ENCODE measurements at regions not wholly inside any gene's neighbourhood (a gene's known extent, or its start where the extent isn't known, plus 50 kb on each side); places are given as distances from the start of the nearest gene placed in this dataset.

DNA sequence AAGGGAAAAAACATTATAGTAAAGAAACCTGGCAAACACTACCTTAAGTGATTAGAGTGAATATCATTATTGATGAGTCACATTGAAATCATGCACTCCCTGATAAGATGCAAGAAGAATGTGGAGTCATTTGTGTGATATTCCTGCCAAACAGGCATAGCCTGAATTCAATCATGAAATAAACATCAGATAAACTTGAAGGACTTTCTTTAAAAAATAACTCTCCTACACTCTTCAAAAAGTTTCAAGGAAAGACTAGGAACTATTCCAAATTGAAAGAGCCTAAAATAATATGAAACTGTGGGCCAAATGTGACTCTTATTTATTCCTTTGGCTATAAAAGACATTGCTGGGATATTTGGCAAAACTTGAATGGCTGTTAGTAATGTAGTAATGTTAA is 625.7 kb upstream of the LMCD1 start:
- TF ChIP-seq, protein P1, sequence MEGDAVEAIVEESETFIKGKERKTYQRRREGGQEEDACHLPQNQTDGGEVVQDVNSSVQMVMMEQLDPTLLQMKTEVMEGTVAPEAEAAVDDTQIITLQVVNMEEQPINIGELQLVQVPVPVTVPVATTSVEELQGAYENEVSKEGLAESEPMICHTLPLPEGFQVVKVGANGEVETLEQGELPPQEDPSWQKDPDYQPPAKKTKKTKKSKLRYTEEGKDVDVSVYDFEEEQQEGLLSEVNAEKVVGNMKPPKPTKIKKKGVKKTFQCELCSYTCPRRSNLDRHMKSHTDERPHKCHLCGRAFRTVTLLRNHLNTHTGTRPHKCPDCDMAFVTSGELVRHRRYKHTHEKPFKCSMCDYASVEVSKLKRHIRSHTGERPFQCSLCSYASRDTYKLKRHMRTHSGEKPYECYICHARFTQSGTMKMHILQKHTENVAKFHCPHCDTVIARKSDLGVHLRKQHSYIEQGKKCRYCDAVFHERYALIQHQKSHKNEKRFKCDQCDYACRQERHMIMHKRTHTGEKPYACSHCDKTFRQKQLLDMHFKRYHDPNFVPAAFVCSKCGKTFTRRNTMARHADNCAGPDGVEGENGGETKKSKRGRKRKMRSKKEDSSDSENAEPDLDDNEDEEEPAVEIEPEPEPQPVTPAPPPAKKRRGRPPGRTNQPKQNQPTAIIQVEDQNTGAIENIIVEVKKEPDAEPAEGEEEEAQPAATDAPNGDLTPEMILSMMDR (IDR thresholded peaks at IDR 0.05; ENCODE audit: insufficient read depth, low read length, poor library complexity, severe bottlenecking): no peak
- no peaks in the 10 kb centered on the region for H3K36me3 ChIP-seq (ENCODE audit: control insufficient read depth, insufficient read depth, low read length)
- H3K4me3 ChIP-seq (ENCODE audit: low read depth, low read length): no peak overlapping the region
- no peaks in the 10 kb centered on the region for H3K27me3 ChIP-seq (ENCODE audit: control insufficient read depth, insufficient read depth, low read length)
- DNase-seq (ENCODE audit: low read depth): peak; percentile 42

DNA sequence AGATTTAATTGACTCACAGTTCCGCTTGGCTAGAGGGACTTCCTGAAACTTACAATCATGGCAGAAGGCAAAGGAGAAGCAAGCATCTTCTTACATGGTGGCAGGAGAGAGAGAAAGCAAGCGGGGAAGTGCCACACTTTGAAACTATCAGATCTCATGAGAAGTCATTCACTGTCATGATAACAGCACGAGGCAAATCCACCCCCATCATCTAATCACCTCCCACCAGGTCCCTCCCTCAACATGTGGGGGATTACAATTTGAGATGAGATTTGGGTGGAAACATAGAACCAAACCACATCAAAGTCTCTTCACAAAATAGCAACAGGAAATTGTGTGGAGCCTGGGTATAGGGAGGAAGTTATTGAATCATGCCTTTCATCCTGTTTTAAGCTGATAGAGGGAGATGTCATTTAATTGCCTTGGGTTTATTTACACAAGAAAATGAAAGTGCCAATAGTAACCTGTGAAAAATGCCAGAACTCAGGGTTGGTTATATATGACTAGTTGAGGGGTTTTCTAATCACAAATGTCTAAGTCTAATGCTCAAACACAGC is 624.8 kb upstream of the LMCD1 start:
- peak; percentile 50 for DNase-seq (ENCODE audit: low read depth)
- Histone ChIP-seq H3K36me3 (ENCODE audit: control insufficient read depth, insufficient read depth, low read length) (no peaks in the 10 kb centered on the region), H3K4me3 (ENCODE audit: low read depth, low read length) (no peak overlapping the region), H3K27me3 (ENCODE audit: control insufficient read depth, insufficient read depth, low read length) (no peaks in the 10 kb centered on the region)
- TF ChIP-seq, protein P1 (IDR thresholded peaks at IDR 0.05; ENCODE audit: insufficient read depth, low read length, poor library complexity, severe bottlenecking): no peak

DNA sequence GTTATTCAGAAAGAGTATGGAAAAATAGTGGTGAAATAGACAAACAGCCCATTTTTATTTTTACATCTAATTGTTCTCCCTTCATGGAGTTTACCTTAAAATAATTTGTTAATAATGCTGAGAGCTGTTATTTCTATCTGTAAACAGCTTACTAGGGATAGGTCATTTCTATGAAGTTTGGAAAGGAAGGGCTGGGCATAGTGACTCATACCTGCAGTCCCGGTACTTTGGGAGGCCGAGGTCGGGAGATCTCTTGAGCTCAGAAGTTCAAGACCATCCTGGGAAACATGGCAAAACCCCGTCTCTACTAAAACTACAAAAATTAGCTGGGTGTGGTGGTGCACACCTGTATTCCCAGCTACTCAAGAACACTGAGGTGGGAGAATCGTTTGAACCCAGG is 624.3 kb upstream of the LMCD1 start:
- no peak for DNase-seq (ENCODE audit: low read depth)
- Histone ChIP-seq H3K36me3 (ENCODE audit: control insufficient read depth, insufficient read depth, low read length) (no peaks in the 10 kb centered on the region), H3K27me3 (ENCODE audit: control insufficient read depth, insufficient read depth, low read length) (no peaks in the 10 kb centered on the region), H3K4me3 (ENCODE audit: low read depth, low read length) (no peak overlapping the region)
- TF ChIP-seq, protein P1 (IDR thresholded peaks at IDR 0.05; ENCODE audit: insufficient read depth, low read length, poor library complexity, severe bottlenecking): no peak

DNA sequence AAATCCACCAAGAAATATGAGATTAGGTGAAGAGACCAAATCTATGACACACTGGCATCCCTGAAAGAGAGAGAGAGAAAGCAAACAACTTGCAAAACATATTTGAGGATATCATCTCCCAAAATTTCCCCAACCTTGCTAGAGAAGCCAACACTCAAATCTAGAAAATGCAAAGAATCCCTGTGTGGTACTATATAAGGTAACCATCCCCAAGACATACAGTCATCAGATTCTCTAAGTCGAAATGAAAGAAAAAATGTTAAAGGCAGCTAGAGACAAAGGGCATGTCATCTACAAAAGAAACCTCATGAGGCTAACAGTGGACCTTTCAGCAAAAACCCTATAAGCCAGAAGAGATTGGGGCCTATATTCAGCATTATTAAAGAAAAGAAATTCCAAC is 622.1 kb upstream of the LMCD1 start:
- Histone ChIP-seq H3K27me3 (ENCODE audit: control insufficient read depth, insufficient read depth, low read length) (no peaks in the 10 kb centered on the region), H3K4me3 (ENCODE audit: low read depth, low read length) (no peak overlapping the region), H3K36me3 (ENCODE audit: control insufficient read depth, insufficient read depth, low read length) (no peaks in the 10 kb centered on the region)
- TF ChIP-seq, protein P1 (IDR thresholded peaks at IDR 0.05; ENCODE audit: insufficient read depth, low read length, poor library complexity, severe bottlenecking): no peak
- DNase-seq (ENCODE audit: low read depth): no peak

DNA sequence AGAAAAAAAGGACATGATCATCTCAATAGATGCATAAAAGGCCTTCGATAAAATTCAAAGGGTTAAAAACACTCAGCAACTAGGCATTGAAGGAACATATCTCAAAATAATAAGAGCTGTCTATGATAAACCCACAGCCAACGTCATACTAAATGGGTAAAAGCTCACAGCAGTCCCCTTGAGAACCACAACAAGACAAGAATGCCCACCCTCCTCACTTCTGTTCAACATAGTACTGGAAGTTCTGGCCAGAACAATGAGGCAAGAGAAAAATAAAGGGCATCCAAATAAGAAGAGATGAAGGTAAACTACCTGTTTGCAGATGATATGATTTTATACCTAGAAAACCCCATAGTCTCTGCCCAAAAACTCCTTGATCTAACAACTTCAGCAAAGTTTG is 619.7 kb upstream of the LMCD1 start:
- Histone ChIP-seq H3K36me3 (ENCODE audit: control insufficient read depth, insufficient read depth, low read length) (no peaks in the 10 kb centered on the region), H3K27me3 (ENCODE audit: control insufficient read depth, insufficient read depth, low read length) (no peaks in the 10 kb centered on the region), H3K4me3 (ENCODE audit: low read depth, low read length) (no peak overlapping the region)
- TF ChIP-seq, protein P1 (IDR thresholded peaks at IDR 0.05; ENCODE audit: insufficient read depth, low read length, poor library complexity, severe bottlenecking): no peak
- no peak for DNase-seq (ENCODE audit: low read depth)

DNA sequence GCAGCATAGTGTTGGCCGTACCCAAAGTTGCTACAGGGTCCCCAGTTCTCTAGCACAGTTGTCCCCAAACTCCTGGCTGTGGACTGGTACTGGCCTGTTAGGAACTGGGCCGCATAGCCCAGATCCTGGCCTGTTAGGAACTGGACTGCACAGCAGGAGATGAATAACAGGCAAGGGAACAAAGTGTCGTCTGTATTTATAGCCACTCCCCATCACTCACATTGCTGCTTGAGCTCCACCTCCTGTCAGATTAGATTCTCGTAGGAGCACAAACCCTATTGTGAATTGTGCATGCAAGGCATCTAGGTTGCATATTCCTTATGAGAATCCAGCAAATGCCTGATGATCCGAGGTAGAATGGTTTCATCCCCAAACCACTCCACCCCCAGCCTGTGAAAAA is 604.0 kb upstream of the LMCD1 start:
- no peak overlapping the region for H3K4me3 ChIP-seq (ENCODE audit: low read depth, low read length)
- DNase-seq (ENCODE audit: low read depth): no peak
- H3K27me3 ChIP-seq (ENCODE audit: control insufficient read depth, insufficient read depth, low read length): no peaks in the 10 kb centered on the region
- no peaks in the 10 kb centered on the region for H3K36me3 ChIP-seq (ENCODE audit: control insufficient read depth, insufficient read depth, low read length)
- TF ChIP-seq, protein P1 (IDR thresholded peaks at IDR 0.05; ENCODE audit: insufficient read depth, low read length, poor library complexity, severe bottlenecking): no peak
